ENCODE measurements at regions not wholly inside any gene's neighbourhood (a gene's known extent, or its start where the extent isn't known, plus 50 kb on each side); places are given as distances from the start of the nearest gene placed in this dataset.

DNA sequence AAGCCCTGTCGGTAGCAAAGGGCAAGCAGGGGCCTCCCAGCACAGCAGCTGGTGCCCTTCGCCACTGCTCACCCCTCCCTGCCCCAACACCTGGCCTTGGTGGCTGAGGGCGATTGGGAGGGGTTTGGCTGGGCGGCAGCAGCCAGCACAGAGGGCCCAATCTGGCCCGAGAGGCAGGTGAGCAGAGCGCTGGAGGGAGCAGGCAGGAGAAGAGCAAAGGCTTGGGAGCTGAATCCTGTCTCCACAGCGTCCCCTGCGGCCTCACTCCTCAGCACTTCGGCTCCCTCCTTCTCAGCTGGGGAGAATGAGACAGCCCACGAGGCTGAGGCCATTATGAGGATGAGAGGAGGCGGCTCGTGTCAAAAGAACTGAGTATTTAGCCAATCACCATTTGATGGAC lies 74.9 kb upstream of the TAF1B start:
- DNase-seq (ENCODE audit: extremely low spot score) = no peak
- CTCF ChIA-PET = interaction anchor here (0.8 to 5.7 kb wide), 9 partner anchors 10 to 627 kb away, joined by 3 to 49 read pairs (median 16); no protein-coding TSS in a partner anchor
- TF ChIP-seq, protein P1, sequence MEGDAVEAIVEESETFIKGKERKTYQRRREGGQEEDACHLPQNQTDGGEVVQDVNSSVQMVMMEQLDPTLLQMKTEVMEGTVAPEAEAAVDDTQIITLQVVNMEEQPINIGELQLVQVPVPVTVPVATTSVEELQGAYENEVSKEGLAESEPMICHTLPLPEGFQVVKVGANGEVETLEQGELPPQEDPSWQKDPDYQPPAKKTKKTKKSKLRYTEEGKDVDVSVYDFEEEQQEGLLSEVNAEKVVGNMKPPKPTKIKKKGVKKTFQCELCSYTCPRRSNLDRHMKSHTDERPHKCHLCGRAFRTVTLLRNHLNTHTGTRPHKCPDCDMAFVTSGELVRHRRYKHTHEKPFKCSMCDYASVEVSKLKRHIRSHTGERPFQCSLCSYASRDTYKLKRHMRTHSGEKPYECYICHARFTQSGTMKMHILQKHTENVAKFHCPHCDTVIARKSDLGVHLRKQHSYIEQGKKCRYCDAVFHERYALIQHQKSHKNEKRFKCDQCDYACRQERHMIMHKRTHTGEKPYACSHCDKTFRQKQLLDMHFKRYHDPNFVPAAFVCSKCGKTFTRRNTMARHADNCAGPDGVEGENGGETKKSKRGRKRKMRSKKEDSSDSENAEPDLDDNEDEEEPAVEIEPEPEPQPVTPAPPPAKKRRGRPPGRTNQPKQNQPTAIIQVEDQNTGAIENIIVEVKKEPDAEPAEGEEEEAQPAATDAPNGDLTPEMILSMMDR (IDR thresholded peaks at IDR 0.05; ENCODE audit: control extremely low read depth, extremely low read depth, low read depth, missing control alignments) = no peak
- POLR2A ChIA-PET = interaction anchor here (0.6 kb wide), 1 partner anchor 80 kb away, joined by 3 read pairs; no protein-coding TSS in a partner anchor

DNA sequence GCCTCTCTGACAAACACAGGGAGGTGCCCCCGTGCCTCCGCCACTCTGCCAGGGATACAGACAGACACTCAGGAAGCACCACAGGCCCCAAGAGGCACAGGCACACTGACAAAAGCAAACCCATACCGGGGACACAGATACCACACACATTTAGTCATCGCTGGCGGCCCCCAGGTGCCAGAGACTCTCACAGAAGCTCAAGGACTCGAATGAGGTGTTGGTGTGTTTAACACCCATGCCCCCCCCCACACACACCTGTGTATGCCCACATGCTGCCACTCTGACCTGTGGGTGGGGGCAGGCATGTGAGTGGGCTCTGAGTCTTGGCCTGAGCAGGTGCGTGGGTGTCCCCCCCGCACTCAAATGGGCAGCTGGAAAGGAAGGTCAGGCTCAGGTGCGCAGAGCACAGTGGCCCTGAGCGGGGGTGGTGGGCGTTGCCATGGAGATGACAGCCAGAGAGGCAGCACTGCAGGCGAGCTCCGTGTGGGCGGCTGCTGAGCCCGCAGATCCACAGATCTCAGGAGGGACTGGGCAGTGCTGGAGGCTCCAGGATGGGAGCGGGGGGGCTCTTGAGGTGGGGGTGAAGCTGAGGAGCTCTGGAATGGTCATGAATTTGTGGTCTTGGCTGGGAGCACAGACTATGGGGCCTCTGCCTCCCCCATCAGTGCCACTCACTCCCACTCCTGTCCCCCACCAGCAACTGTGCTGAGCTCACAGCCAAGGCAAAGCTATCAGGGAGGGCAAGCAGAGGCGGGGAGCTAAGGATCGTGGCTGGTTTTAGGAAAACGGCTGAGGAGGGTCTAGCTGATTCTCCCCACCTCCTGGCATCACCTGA lies 73.9 kb upstream of the TAF1B start:
- ChIA-PET CTCF (interaction anchor here (0.8 to 6.3 kb wide), 24 partner anchors 8 to 628 kb away, joined by 3 to 49 read pairs (median 5); no protein-coding TSS in a partner anchor), POLR2A (no interaction called here)
- peak; percentile 82 for DNase-seq (ENCODE audit: extremely low spot score)
- TF ChIP-seq, protein P1 (IDR thresholded peaks at IDR 0.05; ENCODE audit: control extremely low read depth, extremely low read depth, low read depth, missing control alignments) = no peak

DNA sequence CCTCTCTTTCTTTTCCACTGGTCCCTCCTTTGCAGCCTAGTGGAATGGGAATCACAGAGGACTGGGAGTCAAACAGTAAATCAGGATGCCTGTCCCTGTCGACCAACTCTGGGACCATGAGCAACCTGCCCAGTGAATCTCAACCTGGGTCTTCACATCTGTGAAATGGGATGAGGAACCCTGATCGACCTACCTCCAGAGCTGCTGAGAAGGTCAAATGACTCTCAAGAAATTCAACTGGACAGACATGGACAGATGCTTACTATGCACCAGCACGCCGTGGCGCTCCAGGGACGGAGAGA lies 73.3 kb upstream of the TAF1B start:
- no peak for DNase-seq (ENCODE audit: extremely low spot score)
- CTCF ChIA-PET = interaction anchor here (0.8 to 6.3 kb wide), 26 partner anchors 8 to 313 kb away, joined by 3 to 49 read pairs (median 5); no protein-coding TSS in a partner anchor
- POLR2A ChIA-PET = no interaction called here
- TF ChIP-seq, protein P1 (IDR thresholded peaks at IDR 0.05; ENCODE audit: control extremely low read depth, extremely low read depth, low read depth, missing control alignments) = no peak

DNA sequence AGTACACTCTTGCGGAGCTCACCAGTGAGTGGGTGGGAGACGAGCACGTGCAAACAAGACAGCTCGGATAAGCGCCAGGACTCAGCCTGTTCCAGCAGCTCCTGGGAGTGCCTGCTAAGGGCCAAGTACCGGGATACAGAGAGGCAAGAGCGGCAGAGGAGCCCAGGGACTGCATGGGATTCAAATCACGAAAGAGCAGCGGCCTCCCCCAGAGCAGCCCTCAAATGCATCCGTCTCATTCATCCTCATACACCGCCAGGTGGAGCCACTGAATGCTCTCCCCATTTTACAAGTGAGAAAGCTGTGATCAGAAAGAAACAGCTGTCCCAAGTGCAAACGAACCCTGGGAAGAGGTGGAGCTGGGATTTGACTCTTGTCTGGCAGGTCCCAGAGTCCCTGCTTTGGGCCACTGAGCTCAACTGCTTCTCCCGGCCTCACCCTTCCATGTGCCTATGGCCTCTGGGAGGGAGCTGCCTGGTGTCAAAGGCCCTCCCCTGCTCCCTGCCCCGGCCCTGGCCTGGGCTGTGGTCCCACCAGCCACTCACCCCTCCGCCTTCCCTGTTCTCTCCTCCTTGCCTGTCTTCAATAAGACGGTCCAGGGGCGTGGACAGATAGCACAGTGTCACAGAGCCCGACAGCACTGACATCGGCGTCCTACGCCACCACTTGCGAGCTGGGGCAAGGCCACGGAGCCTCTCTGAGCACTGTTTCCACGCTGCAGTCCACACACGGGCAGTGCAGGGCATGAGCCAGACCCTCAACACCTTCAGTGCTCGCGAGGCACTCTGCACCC lies 72.8 kb upstream of the TAF1B start:
- ChIA-PET CTCF (interaction anchor here (0.7 to 6.3 kb wide), 30 partner anchors 8 to 312 kb away, joined by 3 to 49 read pairs (median 4); partner anchors contain the start of gene ADAM17), POLR2A (no interaction called here)
- TF ChIP-seq, protein P1 (IDR thresholded peaks at IDR 0.05; ENCODE audit: control extremely low read depth, extremely low read depth, low read depth, missing control alignments) = peak; percentile 70
- DNase-seq (ENCODE audit: extremely low spot score) = peak; percentile 73

DNA sequence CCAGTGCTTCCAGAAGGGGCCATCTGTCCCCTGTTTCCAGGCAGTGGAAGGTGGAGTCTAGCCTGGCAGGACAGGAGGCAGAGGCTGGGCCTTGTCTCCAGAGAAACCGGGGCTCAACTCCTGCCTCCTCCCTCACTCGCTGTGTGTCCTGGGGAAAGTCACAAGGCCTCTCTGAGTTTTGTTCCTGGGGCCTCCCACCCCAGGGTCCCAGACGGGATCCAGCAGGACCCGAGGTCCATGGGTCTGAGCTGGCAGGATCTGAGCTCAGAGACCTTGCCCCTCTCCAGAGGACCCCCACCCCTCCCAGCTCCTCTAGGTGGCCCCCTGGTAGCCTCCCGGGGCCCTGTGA lies 72.2 kb upstream of the TAF1B start:
- POLR2A ChIA-PET = no interaction called here
- no peak for DNase-seq (ENCODE audit: extremely low spot score)
- CTCF ChIA-PET = interaction anchor here (0.7 to 6.3 kb wide), 24 partner anchors 7 to 277 kb away, joined by 3 to 49 read pairs (median 5); partner anchors contain the start of gene ADAM17
- TF ChIP-seq, protein P1 (IDR thresholded peaks at IDR 0.05; ENCODE audit: control extremely low read depth, extremely low read depth, low read depth, missing control alignments) = no peak

DNA sequence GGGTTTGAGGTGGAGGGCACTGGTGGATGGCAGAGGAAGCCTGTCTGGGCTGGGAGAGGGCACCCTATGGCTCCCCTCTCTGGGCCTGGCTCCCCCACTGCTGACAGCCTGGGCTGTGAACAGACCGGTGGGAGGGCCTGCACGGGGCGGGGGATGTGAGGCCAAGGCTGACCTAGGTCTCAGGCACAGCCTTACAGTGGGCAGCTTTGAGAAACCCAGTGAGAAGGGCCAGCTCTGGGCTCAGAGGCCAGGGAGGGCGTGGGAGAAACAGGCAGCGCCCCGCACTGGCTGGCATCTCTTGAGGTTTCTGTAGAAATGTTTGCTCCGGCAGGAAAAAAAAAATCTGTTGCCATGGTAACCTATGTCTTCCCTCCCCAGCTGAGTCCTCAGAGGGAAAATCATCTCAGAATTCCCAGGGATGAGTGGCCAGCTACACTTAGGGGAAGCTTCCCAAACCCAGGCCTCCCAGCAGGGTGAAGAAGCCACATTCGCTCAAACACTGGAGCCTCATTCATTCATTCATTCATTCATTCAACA lies 71.7 kb upstream of the TAF1B start:
- no peak for DNase-seq (ENCODE audit: extremely low spot score)
- TF ChIP-seq, protein P1 (IDR thresholded peaks at IDR 0.05; ENCODE audit: control extremely low read depth, extremely low read depth, low read depth, missing control alignments) = no peak
- POLR2A ChIA-PET = no interaction called here
- CTCF ChIA-PET = interaction anchor here (1.4 to 6.3 kb wide), 6 partner anchors 10 to 276 kb away, joined by 3 to 49 read pairs (median 30); no protein-coding TSS in a partner anchor
